ENCODE measurements at regions not wholly inside any gene's neighbourhood (a gene's known extent, or its start where the extent isn't known, plus 50 kb on each side); places are given as distances from the start of the nearest gene placed in this dataset.
"Not testable (repeated sequence)": the region's sequence is repeated elsewhere in the genome, so short reads cannot be mapped to it uniquely, and the experiment has no call there.

DNA sequence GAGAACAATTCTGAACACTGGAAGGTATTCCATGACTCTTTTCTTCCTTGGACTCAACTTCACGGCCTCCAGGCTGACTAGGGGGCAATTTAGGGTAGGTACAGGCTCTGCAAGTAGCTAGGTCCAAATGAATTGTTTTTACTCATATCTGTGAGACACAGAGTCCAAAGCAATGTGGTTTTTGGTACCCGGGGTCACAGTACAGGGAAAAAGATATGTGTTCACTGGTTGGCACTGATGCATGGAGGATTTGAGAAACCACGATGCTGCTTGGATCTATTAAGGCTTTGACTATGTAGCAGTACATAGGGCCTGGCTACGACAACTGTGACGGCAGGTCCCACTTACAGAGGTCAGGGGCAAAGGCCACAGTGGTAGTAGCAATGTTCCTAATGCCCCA is 200.6 kb downstream of the DUSP10 start:
- H3K9me3 ChIP-seq (replicated peaks): no peaks in the 10 kb centered on the region; the same call in 1 of the 2 replicates
- no peak for DNase-seq
- H3K36me3 ChIP-seq: no peaks in the 10 kb centered on the region
- H3K4me1 ChIP-seq: no peaks in the 10 kb centered on the region
- H3K27me3 ChIP-seq: peaks cover 7% of the 10 kb centered on the region; the same call in 1 of the 2 replicates
- H3K27ac ChIP-seq: no peak overlapping the region
- H3K4me3 ChIP-seq: no peak overlapping the region

DNA sequence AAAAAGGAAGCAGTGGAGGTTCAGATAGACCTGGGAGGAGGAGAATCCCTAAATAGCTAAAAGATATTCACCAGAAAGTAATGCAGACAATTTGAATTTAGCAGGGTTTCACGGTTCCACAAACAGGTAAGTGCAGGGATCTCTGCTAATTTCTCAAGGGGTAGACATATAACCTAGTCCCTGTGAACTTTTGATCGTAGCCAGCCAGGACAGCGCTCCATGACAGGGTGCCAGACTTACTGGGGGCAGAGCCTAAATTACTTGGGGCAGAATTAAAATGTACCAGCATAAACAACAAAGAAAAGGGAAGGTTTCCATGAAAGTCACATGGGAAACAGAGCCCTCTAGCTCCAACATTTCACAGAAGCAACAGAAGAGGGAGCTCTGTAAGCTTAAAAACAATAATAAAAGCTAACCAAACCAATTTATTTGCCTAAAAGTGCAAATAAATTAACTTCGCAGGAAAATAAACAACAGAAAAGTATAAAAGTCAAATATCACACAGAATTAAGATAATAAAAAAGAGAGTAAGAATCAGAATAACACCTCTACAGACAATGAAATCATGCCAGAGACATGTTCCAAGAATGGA is 198.3 kb downstream of the DUSP10 start:
- peak in 1 of 2 experiments; percentile 46 for DNase-seq
- no peaks in the 10 kb centered on the region for H3K9me3 ChIP-seq (replicated peaks)

DNA sequence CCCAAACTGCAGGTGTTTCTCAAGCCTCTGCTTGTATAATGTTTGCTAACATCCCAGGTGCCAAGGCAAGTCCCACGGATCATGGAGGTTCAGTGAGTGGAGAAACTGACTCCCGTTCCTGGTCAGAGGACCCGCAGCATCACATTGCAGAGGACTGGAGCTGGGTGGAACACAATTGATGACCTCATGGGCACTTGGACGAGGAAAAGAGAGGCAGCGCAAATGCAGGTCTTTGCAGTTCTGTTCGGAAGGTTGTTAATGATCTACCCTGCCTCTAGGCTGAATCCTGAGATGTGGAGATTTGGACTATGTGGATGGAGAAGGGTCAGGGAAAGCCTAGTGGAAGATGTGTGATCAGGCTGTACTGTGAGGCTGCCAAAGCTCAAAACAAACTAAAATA is 192.9 kb downstream of the DUSP10 start:
- Histone ChIP-seq H3K4me1 (no peaks in the 10 kb centered on the region), H3K9me3 (replicated peaks) (no peaks in the 10 kb centered on the region), H3K27ac (no peak overlapping the region), H3K27me3 (0 out of 2 replicates have a peak, but pooled peaks cover 2% of the 10 kb centered on the region), H3K36me3 (no peaks in the 10 kb centered on the region), H3K4me3 (no peak overlapping the region)
- DNase-seq: no peak

More for the DNA sequence above, 198.3 kb downstream of the DUSP10 start:
- Histone ChIP-seq H3K36me3 (no peaks in the 10 kb centered on the region), H3K4me1 (no peaks in the 10 kb centered on the region), H3K4me3 (no peak overlapping the region), H3K27ac (no peak overlapping the region), H3K27me3 (peaks cover 7% of the 10 kb centered on the region; the same call in 1 of the 2 replicates)

DNA sequence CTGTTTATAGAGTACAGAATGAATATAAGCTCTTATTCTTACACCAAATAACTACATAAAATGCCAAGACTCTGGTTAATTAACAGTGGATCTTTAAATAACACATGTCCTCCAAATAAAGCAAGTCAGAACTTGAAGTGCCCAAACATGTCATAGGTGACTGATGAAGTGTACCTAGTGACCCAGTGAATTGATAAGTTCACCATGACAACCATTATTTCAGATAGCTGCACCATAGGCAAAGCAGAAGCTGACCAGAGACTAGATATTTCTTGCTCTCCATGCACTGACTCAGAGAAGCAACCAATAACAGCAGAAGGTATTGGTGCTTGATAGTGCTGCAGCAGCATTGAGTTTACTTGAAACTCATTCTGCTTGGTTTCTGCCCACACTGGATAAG is 192.1 kb downstream of the DUSP10 start:
- H3K27me3 ChIP-seq: 0 out of 2 replicates have a peak, but pooled peaks cover 2% of the 10 kb centered on the region
- H3K27ac ChIP-seq: no peak overlapping the region
- H3K9me3 ChIP-seq (replicated peaks): no peaks in the 10 kb centered on the region
- no peak for DNase-seq
- no peak overlapping the region for H3K4me3 ChIP-seq
- no peaks in the 10 kb centered on the region for H3K4me1 ChIP-seq
- no peaks in the 10 kb centered on the region for H3K36me3 ChIP-seq

DNA sequence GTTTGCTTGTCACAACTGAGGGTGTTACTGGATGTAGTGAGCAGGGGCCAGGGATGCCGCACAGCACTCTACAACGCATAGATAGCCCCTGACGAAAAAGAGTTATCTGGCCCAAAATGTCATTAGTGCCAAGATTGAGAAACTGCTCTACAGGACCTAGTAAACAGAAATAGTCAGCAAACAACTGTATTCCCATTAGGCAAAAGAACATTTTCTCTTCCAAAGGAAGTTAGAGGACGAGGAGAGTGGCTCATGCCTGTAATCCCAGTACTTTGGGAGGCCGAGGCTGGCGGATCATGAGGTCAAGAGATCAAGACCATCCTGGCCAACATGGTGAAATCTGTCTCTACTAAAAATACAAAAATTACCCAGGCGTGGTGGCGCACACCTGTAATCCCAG is 189.1 kb downstream of the DUSP10 start:
- H3K27ac ChIP-seq; H3K9me3 ChIP-seq (replicated peaks); H3K4me1 ChIP-seq; H3K4me3 ChIP-seq; H3K27me3 ChIP-seq; H3K36me3 ChIP-seq; DNase-seq: not testable (repeated sequence)

DNA sequence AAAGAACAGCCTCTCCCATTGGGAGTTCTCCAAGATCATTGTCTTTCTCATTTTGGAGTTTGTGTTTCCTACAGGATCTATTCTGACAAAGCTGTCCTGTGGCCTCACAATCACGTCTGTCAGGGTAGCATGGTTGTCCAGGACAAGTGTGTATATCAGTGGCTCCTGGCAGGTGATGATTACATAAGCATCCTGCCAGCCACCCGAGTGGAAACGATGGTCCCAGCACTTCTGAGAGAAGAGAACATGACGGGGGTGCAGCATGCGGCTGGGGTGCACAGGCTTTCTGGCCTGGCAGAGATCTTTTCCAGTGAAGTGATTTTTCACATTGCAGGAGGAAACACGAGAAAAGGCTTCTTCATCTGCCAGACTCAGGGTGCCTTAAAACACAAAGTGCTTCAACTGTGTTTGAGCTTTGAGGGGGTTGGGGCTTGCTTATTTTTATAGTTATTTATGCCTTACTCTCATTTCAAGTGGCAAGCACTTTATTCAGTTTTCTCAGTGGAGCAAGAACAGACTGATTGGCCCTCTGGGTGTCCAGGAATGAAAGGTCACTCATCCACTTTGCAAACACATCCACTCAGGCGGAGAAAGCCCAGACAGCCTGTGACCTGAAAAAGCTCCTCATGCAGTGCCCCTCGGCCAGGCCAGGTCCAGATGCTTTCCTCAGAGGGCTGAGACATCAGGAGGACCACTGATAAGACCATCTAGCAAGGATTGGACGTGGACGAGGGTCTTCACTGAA is 186.0 kb downstream of the DUSP10 start:
- Histone ChIP-seq H3K4me3 (no peak overlapping the region), H3K36me3 (no peaks in the 10 kb centered on the region), H3K27me3 (no peaks in the 10 kb centered on the region), H3K4me1 (no peaks in the 10 kb centered on the region), H3K9me3 (replicated peaks) (no peaks in the 10 kb centered on the region), H3K27ac (no peak overlapping the region)
- DNase-seq: no peak

DNA sequence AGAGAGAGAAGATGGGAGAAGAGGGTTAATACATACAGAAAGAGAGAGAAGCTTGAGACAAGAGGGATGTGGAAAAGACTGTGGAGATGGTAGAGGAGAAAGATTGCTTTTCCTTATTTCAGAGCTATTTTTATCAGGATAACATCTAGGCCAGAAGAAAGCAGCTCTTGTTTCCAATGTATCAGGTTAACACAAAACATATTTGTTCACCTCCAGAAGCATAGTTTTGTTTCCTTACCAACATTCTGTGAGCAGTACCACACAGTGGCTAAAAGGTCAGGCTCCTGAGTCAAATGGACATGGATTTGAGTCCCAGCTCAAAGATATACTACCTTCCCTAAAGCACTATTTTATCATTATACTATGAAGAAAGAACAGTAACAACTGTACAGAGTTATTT is 185.5 kb downstream of the DUSP10 start:
- H3K27ac ChIP-seq: no peak overlapping the region
- no peak overlapping the region for H3K4me3 ChIP-seq
- no peaks in the 10 kb centered on the region for H3K9me3 ChIP-seq (replicated peaks)
- H3K27me3 ChIP-seq: no peaks in the 10 kb centered on the region
- no peaks in the 10 kb centered on the region for H3K36me3 ChIP-seq
- DNase-seq: no peak
- H3K4me1 ChIP-seq: no peaks in the 10 kb centered on the region

DNA sequence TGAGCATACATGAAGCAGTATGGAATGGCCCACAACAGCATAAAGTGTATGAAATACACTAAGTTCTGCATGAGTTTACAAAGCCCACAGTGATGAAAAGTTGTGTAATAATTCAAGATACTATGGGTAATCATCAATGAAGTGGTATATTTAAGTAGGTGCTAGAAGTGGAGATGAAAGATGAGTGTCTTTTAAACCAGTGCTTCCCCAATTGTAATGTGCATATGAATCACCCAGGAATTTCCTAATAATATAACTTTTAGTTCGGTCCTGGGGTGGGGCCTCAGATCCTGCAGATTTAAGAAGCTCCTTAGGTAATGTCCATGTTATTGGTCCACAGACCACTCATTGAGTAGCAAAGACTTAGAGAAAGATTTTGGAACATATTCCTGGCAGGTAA is 184.9 kb downstream of the DUSP10 start:
- Histone ChIP-seq H3K4me1 (no peaks in the 10 kb centered on the region), H3K9me3 (replicated peaks) (no peaks in the 10 kb centered on the region), H3K36me3 (no peaks in the 10 kb centered on the region), H3K27me3 (no peaks in the 10 kb centered on the region), H3K4me3 (no peak overlapping the region), H3K27ac (no peak overlapping the region)
- no peak for DNase-seq

DNA sequence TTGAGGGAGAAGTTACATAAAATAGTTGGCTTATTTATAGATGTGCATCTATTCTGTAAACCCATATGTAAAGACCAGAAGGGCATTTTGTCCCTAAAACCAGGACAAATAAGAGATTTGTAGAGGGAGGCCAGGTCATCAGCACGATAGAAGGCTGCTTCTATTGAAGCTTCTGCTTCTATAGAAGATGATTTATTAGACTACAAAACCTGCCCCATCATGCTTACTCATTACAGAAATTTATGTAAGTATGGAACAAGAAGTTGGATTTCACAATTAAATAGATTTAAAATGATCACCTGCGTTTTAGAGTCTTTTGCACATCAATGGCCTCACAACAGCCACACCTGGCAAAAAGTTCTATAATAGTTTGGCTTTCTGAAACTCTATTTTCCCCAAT is 183.5 kb downstream of the DUSP10 start:
- H3K27ac ChIP-seq: no peak overlapping the region
- no peaks in the 10 kb centered on the region for H3K4me1 ChIP-seq
- H3K4me3 ChIP-seq: no peak overlapping the region
- H3K9me3 ChIP-seq (replicated peaks): no peaks in the 10 kb centered on the region
- no peak for DNase-seq
- no peaks in the 10 kb centered on the region for H3K27me3 ChIP-seq
- H3K36me3 ChIP-seq: no peaks in the 10 kb centered on the region

DNA sequence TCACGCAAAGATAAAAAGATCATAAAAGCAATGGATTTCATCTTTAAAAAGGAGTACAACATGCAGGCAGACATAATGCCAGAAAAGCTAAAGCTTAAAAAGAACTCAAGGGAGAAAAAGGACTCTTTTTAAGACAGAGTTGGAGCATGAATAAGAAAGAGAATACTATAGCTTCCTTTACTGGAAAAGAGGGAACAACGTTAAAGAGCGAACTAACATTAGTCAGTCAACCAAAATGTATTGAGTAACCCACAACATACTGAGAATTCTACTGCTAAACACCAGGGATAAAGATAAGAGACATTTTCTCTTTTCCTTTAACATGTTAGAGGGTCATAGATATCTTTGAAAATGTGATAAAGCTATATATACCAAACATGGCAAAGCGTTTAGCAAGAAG is 182.0 kb downstream of the DUSP10 start:
- no peaks in the 10 kb centered on the region for H3K36me3 ChIP-seq

DNA sequence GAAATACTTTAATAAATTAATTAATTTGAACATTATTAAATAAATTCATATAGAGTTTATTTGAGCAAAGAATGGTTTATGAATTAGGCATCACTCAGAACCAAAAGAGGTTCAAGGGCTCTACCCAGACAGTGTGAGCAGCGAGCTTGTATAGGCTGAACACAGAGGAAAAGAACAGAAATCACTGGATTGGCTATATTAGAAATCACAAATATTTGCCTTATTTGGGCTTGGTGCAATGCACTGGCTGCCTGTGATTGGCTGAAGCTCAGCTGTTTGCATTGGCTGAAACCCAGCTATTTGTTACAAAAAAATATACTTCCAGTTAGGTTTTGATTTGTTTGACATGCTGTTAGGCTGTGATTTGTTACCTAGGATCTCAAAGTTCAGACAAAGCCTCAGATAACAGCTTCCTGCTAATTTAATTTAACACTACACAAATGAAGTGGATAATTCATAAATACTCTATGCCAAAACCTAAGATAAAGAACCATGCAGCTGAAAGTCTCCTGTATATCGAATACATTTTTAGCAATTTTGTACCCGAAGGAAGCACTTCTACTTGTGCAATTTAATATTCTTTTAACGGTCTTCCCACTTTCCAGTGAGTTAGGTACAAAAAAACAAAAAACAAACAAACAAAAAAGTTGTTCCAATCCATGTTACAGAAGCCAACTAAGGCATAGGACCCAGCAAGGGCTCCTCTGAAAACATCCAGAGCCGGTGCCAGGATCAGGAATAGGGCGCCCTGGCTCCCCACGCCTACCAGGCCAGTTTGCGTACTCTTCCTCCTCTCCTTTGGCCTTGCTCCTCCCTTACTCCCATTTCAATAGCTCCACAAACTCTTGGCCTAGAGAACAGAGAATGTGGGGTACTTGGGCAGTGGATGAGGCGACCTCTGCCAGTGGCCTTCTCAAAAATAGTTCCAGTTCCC is 179.1 kb downstream of the DUSP10 start:
- Histone ChIP-seq H3K27me3 (no peaks in the 10 kb centered on the region), H3K4me1 (no peaks in the 10 kb centered on the region; the same call in 1 of the 2 replicates), H3K4me3 (no peak overlapping the region), H3K9me3 (replicated peaks) (no peaks in the 10 kb centered on the region), H3K36me3 (no peaks in the 10 kb centered on the region), H3K27ac (no peak overlapping the region)
- no peak for DNase-seq

More for the DNA sequence above, 182.0 kb downstream of the DUSP10 start:
- H3K27me3 ChIP-seq: no peaks in the 10 kb centered on the region
- no peak for DNase-seq
- no peaks in the 10 kb centered on the region for H3K4me1 ChIP-seq
- no peak overlapping the region for H3K27ac ChIP-seq
- H3K9me3 ChIP-seq (replicated peaks): no peaks in the 10 kb centered on the region
- no peak overlapping the region for H3K4me3 ChIP-seq

DNA sequence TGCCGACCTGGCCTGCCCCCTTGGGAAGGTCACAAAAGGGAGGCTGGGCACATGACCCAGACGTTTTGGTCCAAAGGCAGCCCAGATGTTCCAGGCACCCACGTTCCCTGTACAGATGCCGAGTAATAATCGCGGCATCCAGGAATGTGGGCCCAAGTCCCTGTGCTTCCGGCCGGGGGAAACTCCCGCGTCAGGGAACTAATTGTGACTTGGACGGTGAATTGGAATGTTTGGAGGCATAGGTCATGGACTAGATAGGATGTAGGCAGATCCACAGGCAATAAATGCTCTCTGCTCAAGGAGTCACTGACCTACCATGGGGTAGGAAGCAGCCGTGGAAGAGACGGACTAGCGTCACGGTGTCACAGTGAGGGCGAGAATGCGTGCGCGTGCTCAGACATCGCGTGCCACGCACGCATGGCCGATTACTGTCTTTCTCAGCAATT is 178.4 kb downstream of the DUSP10 start:
- H3K4me1 ChIP-seq: peaks cover 5% of the 10 kb centered on the region
- no peak for DNase-seq
- no peak overlapping the region for H3K27ac ChIP-seq

DNA sequence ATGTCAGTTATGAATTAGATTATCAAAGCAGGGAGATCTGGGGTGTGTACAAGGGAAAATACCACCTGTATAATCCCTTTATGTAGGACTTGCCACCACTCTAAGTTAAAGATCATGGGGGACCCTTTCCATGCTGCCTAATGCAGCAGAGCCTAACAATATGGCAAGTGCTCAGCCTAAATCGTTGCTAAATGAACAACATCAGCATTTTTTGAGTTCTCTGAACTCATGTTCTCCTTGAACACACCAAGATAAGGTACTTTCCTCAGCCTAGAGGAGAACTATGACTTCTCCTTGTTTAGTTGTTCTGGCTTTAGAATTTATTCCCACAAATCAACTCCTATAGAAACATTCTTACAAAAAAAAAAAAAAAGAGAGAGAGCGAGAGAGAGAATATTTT is 177.0 kb downstream of the DUSP10 start:
- H3K27ac ChIP-seq: no peak overlapping the region
- H3K27me3 ChIP-seq: no peaks in the 10 kb centered on the region
- H3K9me3 ChIP-seq (replicated peaks): no peaks in the 10 kb centered on the region

More for the DNA sequence above, 178.4 kb downstream of the DUSP10 start:
- Histone ChIP-seq H3K9me3 (replicated peaks) (no peaks in the 10 kb centered on the region), H3K36me3 (no peaks in the 10 kb centered on the region), H3K4me3 (no peak overlapping the region), H3K27me3 (no peaks in the 10 kb centered on the region)

DNA sequence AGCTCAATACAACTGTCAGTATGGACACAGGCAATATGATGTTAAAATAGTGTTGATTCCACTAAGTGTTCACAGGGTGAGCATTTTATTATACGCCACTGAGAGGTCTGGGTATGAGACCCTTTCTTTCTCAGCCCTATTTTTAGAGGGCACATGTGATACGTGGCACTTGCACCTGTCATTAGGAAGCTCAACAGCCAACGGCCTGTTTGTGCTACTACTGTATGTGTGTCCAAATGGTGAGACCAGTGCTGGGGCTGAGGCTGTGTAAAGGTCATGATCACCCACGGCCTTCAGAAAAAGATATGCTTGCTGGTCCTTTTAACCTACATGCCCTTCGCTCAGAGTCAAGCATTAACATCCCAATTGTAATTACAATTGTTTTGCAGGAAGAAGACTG is 176.2 kb downstream of the DUSP10 start:
- H3K4me3 ChIP-seq: no peak overlapping the region
- no peaks in the 10 kb centered on the region for H3K36me3 ChIP-seq
- DNase-seq: peak in 1 of 2 experiments; percentile 45
- no peaks in the 10 kb centered on the region for H3K9me3 ChIP-seq (replicated peaks)
- H3K4me1 ChIP-seq: peaks cover 5% of the 10 kb centered on the region
- no peaks in the 10 kb centered on the region for H3K27me3 ChIP-seq
- H3K27ac ChIP-seq: no peak overlapping the region

More for the DNA sequence above, 177.0 kb downstream of the DUSP10 start:
- Histone ChIP-seq H3K4me3 (no peak overlapping the region), H3K36me3 (no peaks in the 10 kb centered on the region), H3K4me1 (peaks cover 5% of the 10 kb centered on the region)
- DNase-seq: no peak
